KMS-11 (cell line): ENCODE measurements at regions not wholly inside any gene's neighbourhood (a gene's known extent, or its start where the extent isn't known, plus 50 kb on each side); places are given as distances from the start of the nearest gene placed in this dataset.

ENCODE experiments used
- H2AFZ ChIP-seq: fragments of 200-600 bp; sonication (generic); 2 replicates; pipeline ENCODE4 v1.6.1; 2016; ENCODE audit warnings: antibody characterized with exemption, mixed run types, low read depth
- H3K27ac ChIP-seq: fragments of 200-600 bp; sonication (generic); 2 replicates; pipeline ENCODE4 v1.6.1; 2016; ENCODE audit warnings: mild to moderate bottlenecking, mixed run types
- H3K27me3 ChIP-seq: fragments of 200-600 bp; sonication (generic); 2 replicates; pipeline ENCODE4 v1.6.1; 2017; ENCODE audit warnings: mild to moderate bottlenecking, low read depth, mixed run types, moderate library complexity; ENCODE audit not compliant: insufficient read depth
- H3K36me3 ChIP-seq: fragments of 200-600 bp; sonication (generic); 2 replicates; pipeline ENCODE4 v1.6.1; 2017; ENCODE audit warnings: mild to moderate bottlenecking, mixed run types; ENCODE audit not compliant: insufficient read depth
- H3K4me1 ChIP-seq: fragments of 200-600 bp; sonication (generic); 2 replicates; pipeline ENCODE4 v1.6.1; 2016; ENCODE audit warnings: mild to moderate bottlenecking, low read depth, mixed run types; ENCODE audit not compliant: poor library complexity, severe bottlenecking
- H3K4me2 ChIP-seq: fragments of 200-600 bp; sonication (generic); 2 replicates; pipeline ENCODE4 v1.7.0; 2016; ENCODE audit warnings: mild to moderate bottlenecking, mixed run types
- H3K4me3 ChIP-seq: fragments of 200-600 bp; sonication (generic); IDR thresholded peaks from 2 replicates; pipeline ENCODE4 v1.6.1; 2017; ENCODE audit warnings: low read depth, low read length, mixed read lengths; ENCODE audit not compliant: insufficient read depth
- H3K79me2 ChIP-seq: fragments of 200-600 bp; sonication (generic); 2 replicates; pipeline ENCODE4 v1.6.1; 2016; ENCODE audit warnings: low read depth, mixed run types; ENCODE audit not compliant: insufficient read depth
- H3K9ac ChIP-seq: fragments of 200-600 bp; sonication (generic); 2 replicates; pipeline ENCODE4 v1.6.1; 2016; ENCODE audit warnings: mild to moderate bottlenecking, mixed run types
- H4K20me1 ChIP-seq: fragments of 200-600 bp; sonication (generic); 2 replicates; pipeline ENCODE4 v1.6.1; 2016; ENCODE audit warnings: mild to moderate bottlenecking, mixed run types; ENCODE audit not compliant: insufficient read depth
- TF ChIP-seq, protein P1 (sequence below): fragments of 200-600 bp; sonication (generic); conservative IDR thresholded peaks from 2 replicates; pipeline ENCODE4 v1.6.1; 2017; ENCODE audit warnings: low read depth, mild to moderate bottlenecking, antibody characterized with exemption, low read length, moderate library complexity, mixed read lengths

DNA sequence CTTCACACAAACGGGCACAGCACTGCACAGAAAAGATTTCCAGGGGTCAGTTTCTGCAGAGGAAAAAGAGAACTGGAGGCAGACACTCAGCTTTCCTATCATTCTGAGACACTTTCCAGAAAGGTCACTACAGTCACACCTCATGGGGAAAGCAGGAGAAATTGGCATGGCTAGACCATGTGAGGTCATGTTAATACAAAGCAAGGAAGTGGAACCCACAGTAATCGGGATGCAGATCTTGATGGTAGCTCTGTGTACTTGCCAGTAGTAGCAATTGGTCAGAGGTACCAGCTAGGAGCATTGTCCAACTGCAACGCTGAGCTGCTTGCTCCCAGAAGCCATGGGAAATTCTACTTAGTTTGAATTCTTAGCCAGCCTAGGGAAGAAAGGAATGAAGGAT lies 255.3 kb upstream of the PCDH10 start:
- Histone ChIP-seq H2AFZ (no peak overlapping the region), H3K79me2 (no peaks in the 10 kb centered on the region), H3K27me3 (no peaks in the 10 kb centered on the region), H3K4me2 (no peak overlapping the region), H4K20me1 (no peaks in the 10 kb centered on the region), H3K36me3 (no peaks in the 10 kb centered on the region), H3K4me1 (peaks cover 19% of the 10 kb centered on the region), H3K27ac (no peak overlapping the region), H3K9ac (no peak overlapping the region), H3K4me3 (no peak overlapping the region)
- TF ChIP-seq, protein P1, sequence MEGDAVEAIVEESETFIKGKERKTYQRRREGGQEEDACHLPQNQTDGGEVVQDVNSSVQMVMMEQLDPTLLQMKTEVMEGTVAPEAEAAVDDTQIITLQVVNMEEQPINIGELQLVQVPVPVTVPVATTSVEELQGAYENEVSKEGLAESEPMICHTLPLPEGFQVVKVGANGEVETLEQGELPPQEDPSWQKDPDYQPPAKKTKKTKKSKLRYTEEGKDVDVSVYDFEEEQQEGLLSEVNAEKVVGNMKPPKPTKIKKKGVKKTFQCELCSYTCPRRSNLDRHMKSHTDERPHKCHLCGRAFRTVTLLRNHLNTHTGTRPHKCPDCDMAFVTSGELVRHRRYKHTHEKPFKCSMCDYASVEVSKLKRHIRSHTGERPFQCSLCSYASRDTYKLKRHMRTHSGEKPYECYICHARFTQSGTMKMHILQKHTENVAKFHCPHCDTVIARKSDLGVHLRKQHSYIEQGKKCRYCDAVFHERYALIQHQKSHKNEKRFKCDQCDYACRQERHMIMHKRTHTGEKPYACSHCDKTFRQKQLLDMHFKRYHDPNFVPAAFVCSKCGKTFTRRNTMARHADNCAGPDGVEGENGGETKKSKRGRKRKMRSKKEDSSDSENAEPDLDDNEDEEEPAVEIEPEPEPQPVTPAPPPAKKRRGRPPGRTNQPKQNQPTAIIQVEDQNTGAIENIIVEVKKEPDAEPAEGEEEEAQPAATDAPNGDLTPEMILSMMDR = no peak

DNA sequence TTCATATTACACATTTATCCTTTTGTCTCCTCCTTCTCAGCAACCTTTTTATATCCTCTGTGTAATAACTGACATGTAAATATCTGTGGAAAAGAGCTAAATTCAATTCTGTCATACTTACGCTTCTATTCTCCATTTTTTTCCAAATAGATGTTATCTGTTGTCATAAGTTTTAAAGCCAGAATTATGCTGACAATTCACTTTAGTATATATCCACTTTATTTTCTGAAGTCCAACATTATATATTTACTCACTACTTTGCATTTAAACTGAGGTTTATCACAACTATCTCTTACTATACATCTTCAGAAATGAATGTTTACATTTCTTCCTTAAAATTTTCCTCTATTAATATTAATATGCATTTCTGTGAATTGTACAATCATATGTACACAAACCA lies 247.9 kb upstream of the PCDH10 start:
- TF ChIP-seq, protein P1 = no peak
- Histone ChIP-seq H2AFZ (no peak overlapping the region), H3K27me3 (no peaks in the 10 kb centered on the region), H3K36me3 (no peaks in the 10 kb centered on the region), H3K9ac (no peak overlapping the region), H3K79me2 (no peaks in the 10 kb centered on the region), H4K20me1 (no peaks in the 10 kb centered on the region), H3K4me1 (no peaks in the 10 kb centered on the region), H3K4me2 (no peak overlapping the region), H3K4me3 (no peak overlapping the region), H3K27ac (no peak overlapping the region)

DNA sequence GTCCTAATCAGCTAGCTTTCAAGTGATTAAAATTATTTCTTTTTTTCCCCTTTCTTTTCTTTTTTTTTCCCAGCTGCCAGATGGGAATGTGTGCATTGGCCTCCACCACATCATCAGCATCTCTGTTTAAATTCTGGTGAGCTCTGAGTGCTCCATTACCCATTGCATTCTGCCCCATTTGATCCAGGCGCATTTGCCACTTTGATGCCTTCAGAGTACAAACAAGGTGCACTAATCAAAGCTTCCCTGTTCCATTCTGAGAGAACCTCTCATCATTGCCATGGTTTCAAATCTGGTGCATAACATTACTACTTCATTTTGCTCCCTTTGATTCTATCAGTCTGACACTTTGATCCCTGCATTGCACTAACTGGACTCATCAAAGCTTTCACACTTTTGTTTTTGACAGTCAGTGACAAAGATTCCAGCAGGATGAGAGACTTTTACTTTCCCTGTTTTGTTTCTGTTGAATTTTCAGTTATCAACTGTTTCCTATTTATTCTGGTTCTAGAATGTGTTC lies 238.8 kb upstream of the PCDH10 start:
- no peaks in the 10 kb centered on the region for H3K4me1 ChIP-seq
- no peak overlapping the region for H3K4me2 ChIP-seq
- H4K20me1 ChIP-seq = no peaks in the 10 kb centered on the region
- H3K36me3 ChIP-seq = no peaks in the 10 kb centered on the region
- H3K27me3 ChIP-seq = no peaks in the 10 kb centered on the region
- no peaks in the 10 kb centered on the region for H3K79me2 ChIP-seq
- H3K4me3 ChIP-seq = no peak overlapping the region
- TF ChIP-seq, protein P1 = no peak
- no peak overlapping the region for H2AFZ ChIP-seq
- H3K27ac ChIP-seq = no peak overlapping the region
- H3K9ac ChIP-seq = no peak overlapping the region

DNA sequence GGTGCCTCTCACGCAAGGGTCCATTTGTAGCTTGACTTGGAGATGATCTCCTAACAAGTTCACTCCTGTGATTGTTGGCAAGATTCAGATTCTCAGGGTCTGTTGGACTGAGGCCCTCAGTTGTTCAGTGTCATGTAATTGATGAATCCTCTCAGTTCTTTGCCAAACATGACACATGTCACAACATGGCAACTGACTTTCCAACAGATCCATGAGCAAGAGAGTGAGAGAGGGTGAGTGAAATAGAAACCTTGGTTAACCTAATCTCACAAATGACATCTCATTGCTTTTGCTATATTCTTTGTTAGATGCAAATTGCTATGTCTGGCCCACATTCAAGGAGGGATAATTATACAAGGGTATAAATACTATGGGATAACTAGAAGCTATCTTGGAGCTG lies 231.0 kb upstream of the PCDH10 start:
- Histone ChIP-seq H3K79me2 (no peaks in the 10 kb centered on the region), H3K4me2 (no peak overlapping the region), H3K4me3 (no peak overlapping the region), H4K20me1 (no peaks in the 10 kb centered on the region), H2AFZ (no peak overlapping the region), H3K27ac (no peak overlapping the region), H3K9ac (no peak overlapping the region), H3K36me3 (no peaks in the 10 kb centered on the region), H3K27me3 (no peaks in the 10 kb centered on the region), H3K4me1 (no peaks in the 10 kb centered on the region)
- TF ChIP-seq, protein P1 = no peak
